GM10248 (cell line): ENCODE measurements at regions not wholly inside any gene's neighbourhood (a gene's known extent, or its start where the extent isn't known, plus 50 kb on each side); places are given as distances from the start of the nearest gene placed in this dataset.

Experiments
- CTCF ChIA-PET: fragments of 300-600 bp; sonication (Branson Sonifier 250); formaldehyde crosslinking; extraction: SDS; loops from one replicate; lab custom pipeline; 2021; ENCODE audit warnings: antibody characterized with exemption; lab: Yijun Ruan, JAX
- POLR2A ChIA-PET: fragments of 350-650 bp; sonication (Branson Sonifier 250); formaldehyde crosslinking; extraction: SDS; loops from one replicate; lab custom pipeline; 2020; ENCODE audit warnings: antibody characterized with exemption; lab: Yijun Ruan, JAX
- DNase-seq: peaks from one replicate; pipeline ENCODE4 v3.0.0; 2012; ENCODE audit errors: extremely low spot score
- TF ChIP-seq, protein P1 (sequence below): IDR thresholded peaks from 2 replicates; pipeline ENCODE4 v1.5.1; 2012; ENCODE audit warnings: mild to moderate bottlenecking, low read depth; ENCODE audit errors: extremely low read depth, missing control alignments, control extremely low read depth

DNA sequence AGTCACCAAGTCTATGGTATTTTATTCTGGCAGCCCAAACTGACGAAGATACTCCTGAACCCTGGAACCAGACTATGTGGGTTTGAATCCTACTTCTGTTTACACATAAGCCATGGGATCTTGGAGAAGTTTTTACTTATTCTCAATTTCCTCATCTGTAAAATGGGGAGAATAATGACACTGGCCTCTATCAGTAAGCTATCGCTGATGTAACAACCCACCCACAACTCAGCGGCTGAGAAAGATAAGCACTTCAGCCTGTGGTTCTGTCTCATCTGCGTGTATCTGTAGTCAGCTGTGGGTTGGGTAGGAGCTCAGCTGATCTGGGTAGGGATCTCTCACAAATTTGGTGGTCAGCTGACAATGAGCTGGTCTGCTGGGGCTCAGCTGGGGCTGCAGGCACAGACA is 68.0 kb upstream of the ALX4 start:
- ChIA-PET POLR2A (no interaction called here), CTCF (no interaction called here)
- DNase-seq, result no peak
- TF ChIP-seq, protein P1, sequence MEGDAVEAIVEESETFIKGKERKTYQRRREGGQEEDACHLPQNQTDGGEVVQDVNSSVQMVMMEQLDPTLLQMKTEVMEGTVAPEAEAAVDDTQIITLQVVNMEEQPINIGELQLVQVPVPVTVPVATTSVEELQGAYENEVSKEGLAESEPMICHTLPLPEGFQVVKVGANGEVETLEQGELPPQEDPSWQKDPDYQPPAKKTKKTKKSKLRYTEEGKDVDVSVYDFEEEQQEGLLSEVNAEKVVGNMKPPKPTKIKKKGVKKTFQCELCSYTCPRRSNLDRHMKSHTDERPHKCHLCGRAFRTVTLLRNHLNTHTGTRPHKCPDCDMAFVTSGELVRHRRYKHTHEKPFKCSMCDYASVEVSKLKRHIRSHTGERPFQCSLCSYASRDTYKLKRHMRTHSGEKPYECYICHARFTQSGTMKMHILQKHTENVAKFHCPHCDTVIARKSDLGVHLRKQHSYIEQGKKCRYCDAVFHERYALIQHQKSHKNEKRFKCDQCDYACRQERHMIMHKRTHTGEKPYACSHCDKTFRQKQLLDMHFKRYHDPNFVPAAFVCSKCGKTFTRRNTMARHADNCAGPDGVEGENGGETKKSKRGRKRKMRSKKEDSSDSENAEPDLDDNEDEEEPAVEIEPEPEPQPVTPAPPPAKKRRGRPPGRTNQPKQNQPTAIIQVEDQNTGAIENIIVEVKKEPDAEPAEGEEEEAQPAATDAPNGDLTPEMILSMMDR, result no peak

DNA sequence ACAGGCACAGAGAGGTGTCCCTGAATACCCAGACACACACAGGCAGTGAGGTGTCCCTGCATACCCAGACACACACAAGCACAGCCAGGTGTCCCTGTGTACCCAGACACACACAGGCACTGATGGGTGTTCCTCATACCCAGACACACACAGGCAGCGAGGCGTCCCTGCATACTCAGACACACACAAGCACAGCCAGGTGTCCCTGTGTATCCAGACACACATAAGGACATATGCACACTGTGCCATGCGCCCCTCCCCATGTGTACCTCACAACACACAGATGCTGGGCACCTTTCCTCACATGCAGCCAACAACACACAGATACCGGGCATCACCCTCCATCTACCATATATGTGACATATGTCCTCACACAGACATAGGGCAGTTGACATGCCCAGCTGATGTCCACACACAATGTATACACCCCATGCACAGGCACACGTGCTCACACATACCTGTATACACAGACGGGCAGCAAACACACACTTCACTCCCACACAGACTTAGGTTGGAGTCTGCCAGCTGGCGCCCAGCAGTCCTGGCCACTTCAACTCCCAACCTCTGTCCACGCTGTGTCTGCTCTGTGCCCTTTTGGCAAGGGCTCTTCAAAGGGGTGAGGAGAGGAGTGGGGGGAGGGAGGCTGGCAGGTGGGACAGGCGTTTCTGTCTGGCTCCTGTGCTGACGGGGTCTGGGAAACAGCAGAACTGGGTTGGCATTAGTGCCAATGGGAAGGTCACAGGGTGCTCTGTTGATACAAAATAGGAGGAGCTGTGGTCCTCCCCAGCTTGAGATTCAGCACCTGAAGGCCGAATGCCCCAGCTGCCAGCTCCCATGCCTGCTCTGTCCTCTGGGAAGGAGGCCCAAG is 69.4 kb upstream of the ALX4 start:
- CTCF ChIA-PET, result no interaction called here
- DNase-seq, result no peak
- TF ChIP-seq, protein P1, result no peak
- POLR2A ChIA-PET, result no interaction called here

DNA sequence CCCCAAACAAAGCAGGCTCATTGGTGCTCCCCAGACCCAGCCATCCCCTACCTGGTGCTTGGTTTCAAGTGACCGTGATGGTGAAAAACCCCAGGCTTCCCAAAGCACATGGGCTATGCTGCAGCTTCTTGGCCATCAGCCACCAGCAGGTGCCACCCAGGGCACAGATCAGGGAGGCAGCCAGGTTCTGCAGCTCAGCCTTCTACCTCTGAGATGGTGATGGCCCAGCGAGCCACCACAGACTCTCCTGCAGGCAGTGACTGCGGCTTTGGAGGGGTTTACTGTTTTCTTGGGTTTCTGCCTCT is 70.0 kb upstream of the ALX4 start:
- ChIA-PET POLR2A (no interaction called here), CTCF (no interaction called here)
- no peak for DNase-seq
- TF ChIP-seq, protein P1, result no peak

DNA sequence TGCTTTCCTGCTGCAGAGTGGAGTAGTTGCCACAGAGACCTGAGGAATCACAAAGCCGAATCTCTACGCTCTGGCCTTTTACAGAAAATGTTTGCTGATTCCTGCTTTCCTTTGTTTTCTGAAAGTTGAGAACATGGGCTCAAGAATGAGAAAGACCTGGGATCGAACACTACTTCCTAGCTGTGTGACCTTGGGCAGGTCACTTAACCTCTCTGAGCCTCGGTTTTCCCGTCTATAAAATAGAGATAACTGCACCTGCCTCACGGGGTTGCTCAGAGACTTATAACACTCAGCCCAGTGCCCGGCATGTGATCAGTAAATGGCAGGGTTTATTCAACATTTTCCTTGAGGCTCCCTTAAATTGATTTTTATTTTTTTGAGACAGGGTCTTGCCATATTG is 70.9 kb upstream of the ALX4 start:
- no peak for DNase-seq
- ChIA-PET CTCF (no interaction called here), POLR2A (no interaction called here)
- TF ChIP-seq, protein P1, result no peak

DNA sequence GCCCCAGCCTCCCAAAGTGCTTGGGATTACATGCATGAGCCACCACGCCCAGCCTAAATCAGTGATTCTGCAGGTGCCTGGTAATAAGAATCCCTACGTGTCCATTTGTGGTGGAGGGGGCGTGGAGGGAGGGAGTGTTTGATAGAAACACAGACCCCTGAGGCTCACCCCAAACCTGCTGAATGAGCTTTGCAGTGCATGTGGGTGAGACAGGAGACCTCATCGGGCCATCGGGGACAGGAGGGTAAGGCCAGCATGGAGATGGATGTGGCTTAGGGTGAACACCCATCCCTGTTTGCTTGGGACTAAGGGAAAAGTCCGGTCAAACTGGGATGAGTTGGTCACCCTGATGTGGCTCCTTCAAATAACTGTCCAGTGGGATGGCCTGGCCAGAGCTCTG is 71.3 kb upstream of the ALX4 start:
- TF ChIP-seq, protein P1, result no peak
- CTCF ChIA-PET, result no interaction called here
- POLR2A ChIA-PET, result no interaction called here
- DNase-seq, result no peak

DNA sequence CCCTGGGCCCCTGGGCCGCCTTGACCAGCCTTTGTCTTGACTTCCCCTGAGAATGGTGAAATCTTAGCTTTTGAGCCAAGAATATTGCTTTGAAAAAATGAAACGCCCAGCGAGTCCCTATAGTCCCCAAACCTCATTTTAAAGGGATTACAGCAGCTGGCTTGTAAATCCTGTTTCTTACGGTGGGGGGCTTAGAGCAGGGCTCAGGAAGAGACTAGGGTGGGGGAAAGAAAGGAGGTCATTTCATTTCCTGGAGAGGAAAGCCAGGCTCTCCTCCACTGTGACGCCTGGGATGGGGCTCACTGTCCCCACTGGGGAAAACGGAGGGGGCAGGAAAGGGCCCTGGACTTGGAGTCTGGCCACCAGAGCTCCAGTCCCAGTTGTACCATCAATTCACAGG is 72.2 kb upstream of the ALX4 start:
- DNase-seq, result no peak
- TF ChIP-seq, protein P1, result no peak
- ChIA-PET POLR2A (no interaction called here), CTCF (no interaction called here)

DNA sequence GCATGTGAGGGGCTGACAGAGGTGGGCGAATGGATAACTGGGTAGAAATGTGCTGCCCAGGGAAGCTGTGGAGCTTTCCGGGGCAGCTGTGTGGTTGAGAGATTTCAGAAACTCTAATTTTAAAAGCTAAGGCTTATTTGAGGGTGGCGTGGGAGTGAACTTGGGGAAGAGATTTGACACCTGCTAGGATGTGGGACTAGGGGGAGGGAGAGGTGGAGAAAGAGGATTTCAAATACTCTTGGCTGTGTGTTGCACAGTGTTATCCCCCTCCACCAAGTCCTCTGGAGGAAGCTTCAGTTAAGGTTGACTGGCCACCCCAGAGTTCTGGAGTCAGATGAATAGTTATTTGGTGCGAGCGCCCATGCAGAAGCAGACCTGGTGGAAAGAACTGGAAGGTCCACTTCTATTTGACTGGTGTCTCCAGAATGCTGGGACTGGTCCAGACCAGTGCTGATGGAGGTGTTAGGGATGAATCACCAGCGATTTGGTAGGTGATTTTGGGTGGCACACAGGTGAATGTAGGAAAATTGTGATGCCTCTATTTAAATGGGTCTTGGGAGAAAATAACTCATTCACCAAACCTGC is 72.8 kb upstream of the ALX4 start:
- no peak for DNase-seq
- ChIA-PET CTCF (no interaction called here), POLR2A (no interaction called here)
- TF ChIP-seq, protein P1, result no peak
